Neural crest cell (in vitro differentiated cells): ENCODE measurements at regions not wholly inside any gene's neighbourhood (a gene's known extent, or its start where the extent isn't known, plus 50 kb on each side); places are given as distances from the start of the nearest gene placed in this dataset.
A peak's percentile ranks its signal among the peaks of the same experiment; 100 is the strongest.

Experiments used
- DNase-seq: peaks from one replicate; pipeline ENCODE4 v3.0.0; 2021; ENCODE audit warnings: low read depth, mixed read lengths, low spot score
- H3K27ac Mint-ChIP-seq: one replicate; pipeline ENCODE4 v1.8.0; 2021; ENCODE audit warnings: mild to moderate bottlenecking, mixed read lengths; ENCODE audit not compliant: unreplicated experiment
- H3K27me3 Mint-ChIP-seq: 2 replicates; pipeline ENCODE4 v1.8.0; 2021; ENCODE audit warnings: low read depth, mild to moderate bottlenecking, mixed read lengths
- H3K36me3 Mint-ChIP-seq: 2 replicates; pipeline ENCODE4 v1.8.0; 2021; ENCODE audit warnings: low read depth, mild to moderate bottlenecking, mixed read lengths
- H3K4me1 Mint-ChIP-seq: 2 replicates; pipeline ENCODE4 v1.8.0; 2021; ENCODE audit warnings: mixed read lengths
- H3K4me3 Mint-ChIP-seq: one replicate; pipeline ENCODE4 v1.8.0; 2021; ENCODE audit warnings: mild to moderate bottlenecking, mixed read lengths
- H3K9me3 Mint-ChIP-seq: 2 replicates; pipeline ENCODE4 v1.8.0; 2021; ENCODE audit warnings: mixed read lengths
- TF ChIP-seq, protein P1 (sequence below): fragments of 200-600 bp; sonication (generic); conservative IDR thresholded peaks from 2 replicates; pipeline ENCODE4 v1.5.0; 2021; ENCODE audit warnings: antibody characterized with exemption, mild to moderate bottlenecking

DNA sequence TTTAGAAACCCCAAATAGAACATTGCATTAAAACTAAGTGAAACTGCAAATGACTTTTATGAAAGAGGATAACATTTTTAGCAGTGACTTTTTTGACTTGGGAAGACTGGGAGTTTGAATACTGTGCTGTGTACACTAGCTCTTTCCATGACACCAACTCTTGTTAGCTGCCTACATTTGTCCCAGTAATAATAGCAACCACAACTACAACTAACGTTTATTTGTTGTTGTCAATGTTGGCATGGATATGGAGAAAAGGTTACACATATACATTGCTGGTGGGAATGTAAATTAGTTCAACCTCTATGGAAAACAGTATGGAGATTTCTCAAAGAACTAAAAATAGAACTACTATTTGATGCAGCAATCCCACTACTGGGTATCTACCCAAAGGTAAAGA lies 329.6 kb upstream of the ADAMTS9 start:
- H3K27me3 Mint-ChIP-seq: no peaks in the 10 kb centered on the region
- DNase-seq: no peak
- peaks cover 7% of the 10 kb centered on the region for H3K9me3 Mint-ChIP-seq
- TF ChIP-seq, protein P1, sequence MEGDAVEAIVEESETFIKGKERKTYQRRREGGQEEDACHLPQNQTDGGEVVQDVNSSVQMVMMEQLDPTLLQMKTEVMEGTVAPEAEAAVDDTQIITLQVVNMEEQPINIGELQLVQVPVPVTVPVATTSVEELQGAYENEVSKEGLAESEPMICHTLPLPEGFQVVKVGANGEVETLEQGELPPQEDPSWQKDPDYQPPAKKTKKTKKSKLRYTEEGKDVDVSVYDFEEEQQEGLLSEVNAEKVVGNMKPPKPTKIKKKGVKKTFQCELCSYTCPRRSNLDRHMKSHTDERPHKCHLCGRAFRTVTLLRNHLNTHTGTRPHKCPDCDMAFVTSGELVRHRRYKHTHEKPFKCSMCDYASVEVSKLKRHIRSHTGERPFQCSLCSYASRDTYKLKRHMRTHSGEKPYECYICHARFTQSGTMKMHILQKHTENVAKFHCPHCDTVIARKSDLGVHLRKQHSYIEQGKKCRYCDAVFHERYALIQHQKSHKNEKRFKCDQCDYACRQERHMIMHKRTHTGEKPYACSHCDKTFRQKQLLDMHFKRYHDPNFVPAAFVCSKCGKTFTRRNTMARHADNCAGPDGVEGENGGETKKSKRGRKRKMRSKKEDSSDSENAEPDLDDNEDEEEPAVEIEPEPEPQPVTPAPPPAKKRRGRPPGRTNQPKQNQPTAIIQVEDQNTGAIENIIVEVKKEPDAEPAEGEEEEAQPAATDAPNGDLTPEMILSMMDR: no peak
- H3K27ac Mint-ChIP-seq: no peak overlapping the region
- H3K4me1 Mint-ChIP-seq: peaks cover 25% of the 10 kb centered on the region
- H3K36me3 Mint-ChIP-seq: peaks cover 2% of the 10 kb centered on the region
- H3K4me3 Mint-ChIP-seq: no peak overlapping the region

DNA sequence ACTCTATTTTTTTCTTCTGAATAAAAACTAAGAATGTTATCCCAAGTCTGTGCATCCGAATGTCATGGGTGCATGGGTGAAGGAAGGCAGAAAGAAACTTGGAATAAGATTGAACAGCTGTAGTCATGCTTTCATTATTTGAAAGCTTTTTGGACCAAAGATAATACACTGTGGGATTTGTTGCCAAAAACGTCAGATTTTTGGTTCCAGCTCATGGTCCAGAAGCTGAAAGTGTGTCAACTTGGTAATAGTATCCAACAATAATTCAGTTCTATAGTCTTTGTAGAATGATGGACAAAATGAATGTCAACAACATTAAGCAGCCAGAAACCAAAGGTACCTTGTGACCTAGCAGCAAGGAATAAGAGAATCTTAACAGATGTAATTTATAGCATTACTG lies 327.9 kb upstream of the ADAMTS9 start:
- no peaks in the 10 kb centered on the region for H3K27me3 Mint-ChIP-seq
- no peak overlapping the region for H3K27ac Mint-ChIP-seq
- peaks cover 5% of the 10 kb centered on the region for H3K36me3 Mint-ChIP-seq
- TF ChIP-seq, protein P1: no peak
- peaks cover 23% of the 10 kb centered on the region for H3K4me1 Mint-ChIP-seq
- DNase-seq: no peak
- H3K9me3 Mint-ChIP-seq: peaks cover 10% of the 10 kb centered on the region
- H3K4me3 Mint-ChIP-seq: no peak overlapping the region

DNA sequence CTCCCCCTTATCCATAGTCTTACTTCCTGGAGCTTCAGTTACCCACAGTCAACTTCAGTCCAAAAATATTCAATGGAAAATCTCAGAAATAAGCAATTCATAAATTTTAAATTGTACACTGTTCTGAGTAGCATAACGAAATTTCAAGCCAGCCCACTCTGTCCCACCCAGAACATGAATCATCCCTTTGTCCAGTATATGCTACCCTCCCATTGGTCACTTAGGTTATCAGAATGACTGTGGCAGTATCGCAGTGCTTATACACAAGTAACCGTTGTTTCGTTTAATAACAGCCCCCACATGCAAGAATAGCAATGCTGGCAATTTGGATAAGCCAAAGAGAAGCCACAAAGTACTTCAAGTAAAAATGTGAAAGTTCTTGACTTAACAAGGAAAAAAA lies 325.3 kb upstream of the ADAMTS9 start:
- no peaks in the 10 kb centered on the region for H3K27me3 Mint-ChIP-seq
- TF ChIP-seq, protein P1: no peak
- no peak for DNase-seq
- peaks cover 5% of the 10 kb centered on the region for H3K4me1 Mint-ChIP-seq
- H3K27ac Mint-ChIP-seq: peak overlapping the region; percentile 27
- peaks cover 5% of the 10 kb centered on the region for H3K36me3 Mint-ChIP-seq
- peaks cover 10% of the 10 kb centered on the region for H3K9me3 Mint-ChIP-seq
- no peak overlapping the region for H3K4me3 Mint-ChIP-seq

DNA sequence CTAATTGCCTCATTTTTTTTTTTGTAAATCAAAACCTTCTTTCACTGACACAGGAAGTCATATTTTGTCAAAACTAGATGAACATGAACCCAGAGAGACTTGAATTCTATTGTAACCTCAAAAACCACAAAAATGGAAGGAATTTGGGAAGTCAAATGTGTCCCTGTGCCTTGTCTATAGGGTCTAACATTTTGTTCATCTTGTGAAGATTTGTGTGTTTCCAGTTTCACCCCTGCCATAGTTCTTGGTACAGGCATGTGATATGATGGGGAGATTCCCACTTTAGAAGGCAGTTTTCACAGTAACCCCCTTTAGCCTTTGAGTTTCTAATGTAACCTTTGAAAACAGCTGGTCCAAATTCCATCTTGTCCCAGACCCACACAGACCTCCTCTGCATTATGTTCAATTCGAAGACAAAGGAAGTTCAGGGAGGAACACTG lies 318.5 kb upstream of the ADAMTS9 start:
- no peaks in the 10 kb centered on the region for H3K9me3 Mint-ChIP-seq
- no peak overlapping the region for H3K27ac Mint-ChIP-seq
- no peak overlapping the region for H3K4me3 Mint-ChIP-seq
- TF ChIP-seq, protein P1: no peak
- peaks cover 4% of the 10 kb centered on the region for H3K4me1 Mint-ChIP-seq
- no peaks in the 10 kb centered on the region for H3K36me3 Mint-ChIP-seq
- no peaks in the 10 kb centered on the region for H3K27me3 Mint-ChIP-seq
- DNase-seq: no peak

DNA sequence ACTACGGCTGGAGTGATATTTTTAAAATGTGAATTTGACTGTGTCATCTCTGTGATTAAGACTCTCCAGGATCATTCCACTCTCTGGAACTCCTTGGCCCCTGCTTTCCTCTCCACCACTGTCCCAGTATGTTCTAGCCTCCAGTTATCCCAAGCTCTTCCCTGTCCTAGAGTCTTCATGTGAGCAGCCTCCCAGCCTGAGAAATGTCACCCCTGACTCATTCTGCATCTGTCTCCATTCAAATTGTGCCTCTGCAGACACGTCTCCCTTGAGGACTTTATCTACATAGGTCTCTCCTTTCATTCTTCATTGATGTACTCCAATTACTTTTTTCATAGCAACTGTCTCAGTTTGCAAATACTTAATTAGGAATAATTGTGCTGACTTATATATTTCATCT lies 317.7 kb upstream of the ADAMTS9 start:
- Mint-ChIP-seq H3K4me3 (no peak overlapping the region), H3K27ac (peak overlapping the region; percentile 46), H3K4me1 (peaks cover 7% of the 10 kb centered on the region), H3K27me3 (no peaks in the 10 kb centered on the region), H3K9me3 (no peaks in the 10 kb centered on the region), H3K36me3 (no peaks in the 10 kb centered on the region)
- no peak for DNase-seq
- TF ChIP-seq, protein P1: no peak
